DMS 273 treated with DMSO at 0.1 percent for 48 hours (cell line): ENCODE measurements at regions not wholly inside any gene's neighbourhood (a gene's known extent, or its start where the extent isn't known, plus 50 kb on each side); places are given as distances from the start of the nearest gene placed in this dataset.

Experiments used
- DNase-seq: peaks from one replicate; lab custom pipeline; 2025; lab: John Stamatoyannopoulos, UW

DNA sequence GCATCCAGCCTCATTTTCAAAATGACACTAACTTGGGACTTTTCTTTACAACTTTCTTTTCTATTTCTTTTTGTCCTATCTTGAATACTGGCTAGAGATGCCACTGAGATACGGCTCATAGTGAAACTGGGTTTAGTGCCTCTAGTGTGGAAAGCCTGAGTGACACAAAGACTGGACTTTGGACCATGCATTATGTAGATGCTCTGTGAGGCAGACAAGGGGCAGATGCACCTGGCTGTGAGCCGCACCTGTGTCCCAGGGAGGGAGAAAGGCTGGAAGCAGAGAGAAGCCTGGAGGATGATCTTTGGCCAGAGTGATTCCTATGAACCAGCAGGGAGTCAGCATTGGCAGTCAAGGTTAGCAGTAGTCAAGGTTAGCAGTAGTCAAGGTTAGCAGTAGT is 852.3 kb upstream of the TMEM132C start:
- no peak for DNase-seq

GRCh38 chr12:127416796-127417195 is 850.2 kb upstream of the TMEM132C start:
- no peak for DNase-seq

GRCh38 chr12:127419111-127419510 is 847.9 kb upstream of the TMEM132C start:
- no peak for DNase-seq

DNA sequence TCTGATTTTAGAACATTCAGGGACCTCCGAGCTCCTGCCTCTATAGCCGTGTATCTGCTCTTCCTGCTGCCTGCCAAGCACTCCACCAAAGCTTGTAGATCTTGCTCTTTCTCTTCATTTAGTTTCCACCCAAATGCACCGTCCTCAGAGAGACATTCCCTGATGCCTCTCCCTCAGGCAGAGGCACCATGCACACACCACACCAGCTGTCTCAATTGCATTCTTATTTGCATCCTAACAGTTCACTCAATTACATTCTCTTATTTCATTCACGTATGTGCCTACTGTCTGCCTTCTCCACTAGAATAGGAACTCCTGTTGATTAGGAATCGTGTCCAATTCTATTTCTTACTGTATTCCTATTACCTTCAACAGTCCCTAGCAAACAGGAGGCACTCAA is 845.4 kb upstream of the TMEM132C start:
- no peak for DNase-seq

DNA sequence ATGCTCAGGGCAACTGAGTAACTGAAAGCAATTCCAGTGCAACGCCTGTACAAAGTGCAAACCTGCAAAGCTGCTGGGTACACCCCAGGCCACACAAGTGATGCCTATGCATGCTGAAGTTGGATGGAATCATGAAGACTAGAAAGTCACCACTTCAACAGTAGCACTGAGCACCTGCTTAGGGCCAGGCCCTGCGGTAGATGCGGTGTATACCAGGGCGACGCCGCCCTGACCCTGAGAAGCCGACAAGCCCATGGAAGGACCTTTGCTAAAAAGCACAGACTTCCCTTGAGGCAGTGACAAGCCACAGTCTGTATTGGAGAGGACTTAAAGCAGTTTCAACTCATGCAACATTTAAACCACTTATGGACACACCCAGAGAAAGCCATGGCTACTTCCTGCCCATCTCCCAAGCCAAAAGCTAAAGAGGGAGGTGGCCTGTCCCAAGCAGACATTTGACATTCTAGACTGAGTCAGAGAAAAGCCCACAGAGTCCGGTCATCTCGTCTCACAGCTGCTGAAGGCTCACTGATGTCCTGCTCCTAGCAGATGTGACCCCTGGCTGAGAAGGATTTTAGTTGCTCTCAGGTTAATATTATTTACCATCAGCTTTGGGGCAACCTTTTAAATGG is 843.9 kb upstream of the TMEM132C start:
- no peak for DNase-seq

- no peak for DNase-seq
These were observed 841.5 kb upstream of the TMEM132C start for GRCh38 chr12:127425474-127425873.

DNA sequence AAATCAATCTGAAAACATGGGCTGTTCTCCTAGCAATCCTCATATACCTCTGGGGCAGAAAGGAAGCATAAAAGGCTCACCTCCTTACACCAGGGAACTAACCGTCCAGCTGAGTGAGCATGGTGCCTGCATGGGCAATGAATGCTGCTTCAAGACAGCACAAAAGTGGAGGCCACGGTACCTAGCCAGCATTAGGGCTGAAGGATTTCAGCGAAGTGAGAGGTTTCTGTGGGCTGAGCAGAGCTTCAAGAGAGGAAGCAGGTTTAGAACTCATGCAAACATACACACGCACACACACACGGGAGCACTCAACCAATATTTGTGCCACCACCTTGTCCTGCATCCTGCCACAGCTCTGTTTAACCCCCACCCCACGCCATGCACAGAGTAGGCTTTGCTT is 838.5 kb upstream of the TMEM132C start:
- no peak for DNase-seq

DNA sequence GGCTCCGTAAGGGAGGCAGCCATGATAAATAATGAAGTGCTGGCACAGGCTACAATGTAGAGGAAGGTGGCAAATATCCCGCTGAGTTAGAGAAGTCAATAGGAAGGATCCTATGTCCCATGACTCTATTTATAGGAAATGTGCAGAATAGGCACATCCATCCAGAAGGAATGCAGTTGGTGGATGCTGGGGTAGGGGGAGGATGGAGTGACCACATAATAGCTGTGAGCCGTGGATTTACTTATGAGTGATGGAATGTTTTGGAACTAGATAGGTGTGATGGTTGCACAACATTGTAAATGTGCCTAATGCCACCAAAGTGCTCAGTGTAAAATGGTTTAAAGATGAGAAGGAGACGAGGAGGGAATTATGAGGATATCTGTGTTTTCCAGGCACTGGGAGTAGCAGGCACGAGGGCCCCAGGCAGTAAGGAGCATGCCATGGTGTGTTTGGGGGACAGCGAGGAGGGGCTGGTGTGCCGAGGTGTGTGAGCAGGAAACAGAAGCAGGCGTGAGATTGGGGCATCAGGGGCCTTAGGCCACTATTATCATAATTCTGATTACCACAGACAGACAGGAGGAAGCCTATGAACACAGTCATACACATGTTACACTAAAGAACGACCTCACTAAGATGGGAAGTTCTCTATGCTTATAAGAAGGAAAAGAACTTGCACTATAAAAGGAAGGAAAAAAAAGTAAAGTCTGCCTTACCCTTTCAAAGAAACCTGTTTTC is 837.3 kb upstream of the TMEM132C start:
- no peak for DNase-seq

GRCh38 chr12:127430401-127430800 is 836.6 kb upstream of the TMEM132C start:
- DNase-seq, result no peak

DNA sequence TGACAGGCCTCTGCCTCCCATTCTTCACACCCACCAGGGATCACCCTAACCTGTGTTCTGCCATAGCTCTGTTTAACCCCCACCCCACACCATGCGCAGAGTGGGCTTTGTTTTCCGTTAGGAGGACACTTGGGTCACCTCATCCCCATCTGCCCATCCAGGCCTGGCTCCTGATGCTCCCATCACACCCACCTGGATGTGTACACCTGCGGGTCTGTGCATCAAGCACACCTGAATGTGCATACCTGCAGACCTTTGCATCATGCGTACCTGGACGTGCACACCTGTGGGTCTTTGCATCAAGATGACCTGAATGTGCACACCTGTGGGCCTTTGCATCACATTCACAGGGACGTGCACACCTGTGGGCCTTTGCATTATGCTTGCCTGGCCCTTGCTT is 835.8 kb upstream of the TMEM132C start:
- DNase-seq, result no peak

GRCh38 chr12:127431594-127431993 is 835.4 kb upstream of the TMEM132C start:
- no peak for DNase-seq

DNA sequence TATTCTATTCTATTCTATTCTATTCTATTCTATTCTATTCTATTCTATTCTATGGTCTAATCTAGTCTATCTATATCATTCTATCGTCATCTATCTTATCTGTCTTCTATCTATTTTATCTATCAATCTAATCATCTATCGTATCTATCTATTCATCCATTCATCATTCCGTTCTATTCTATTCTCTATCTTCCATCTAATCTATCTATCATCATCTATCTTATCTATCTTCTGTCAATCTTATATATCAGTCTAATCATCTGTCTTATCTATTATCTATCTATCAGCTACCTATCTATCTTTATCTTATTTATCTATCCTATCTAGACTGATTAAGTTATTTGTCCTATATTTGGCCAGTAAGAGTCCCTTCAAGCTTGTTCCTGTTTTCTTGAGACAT is 831.5 kb upstream of the TMEM132C start:
- DNase-seq, result no peak

DNA sequence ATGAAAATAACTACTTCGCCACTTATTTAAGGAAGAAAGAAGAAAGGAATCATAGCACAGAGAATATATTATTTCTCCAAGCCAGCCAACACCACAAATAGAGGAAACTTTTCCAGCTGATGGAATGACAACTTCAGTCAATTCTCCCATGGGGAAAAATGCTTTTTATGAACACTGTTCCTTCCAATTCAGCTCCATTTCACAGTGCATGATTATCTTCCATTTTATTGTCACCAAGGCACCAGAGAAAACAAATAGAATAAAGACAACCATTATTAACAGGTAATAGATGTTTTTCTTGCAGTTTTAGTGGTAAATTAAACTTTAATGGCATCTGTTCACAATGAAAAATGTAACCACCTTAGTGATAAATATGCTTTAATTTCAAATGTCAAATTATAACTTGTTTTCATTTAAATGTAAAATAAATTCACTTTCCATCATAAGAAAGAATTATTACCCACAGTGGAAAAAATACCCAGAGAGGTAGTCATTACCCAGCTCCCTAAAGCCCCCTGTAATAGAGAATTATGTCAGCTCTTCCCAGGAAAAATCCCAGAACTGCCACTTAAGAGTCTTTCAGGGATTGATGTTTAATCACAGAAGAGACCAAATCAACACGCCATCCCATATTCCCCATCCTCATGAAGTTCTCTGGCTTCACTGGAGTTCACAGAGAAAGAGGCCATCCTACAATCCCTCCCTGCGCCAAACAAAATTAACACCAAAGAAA is 828.3 kb upstream of the TMEM132C start:
- DNase-seq, result no peak

- no peak for DNase-seq
These were observed 821.3 kb upstream of the TMEM132C start for GRCh38 chr12:127445581-127446139.

DNA sequence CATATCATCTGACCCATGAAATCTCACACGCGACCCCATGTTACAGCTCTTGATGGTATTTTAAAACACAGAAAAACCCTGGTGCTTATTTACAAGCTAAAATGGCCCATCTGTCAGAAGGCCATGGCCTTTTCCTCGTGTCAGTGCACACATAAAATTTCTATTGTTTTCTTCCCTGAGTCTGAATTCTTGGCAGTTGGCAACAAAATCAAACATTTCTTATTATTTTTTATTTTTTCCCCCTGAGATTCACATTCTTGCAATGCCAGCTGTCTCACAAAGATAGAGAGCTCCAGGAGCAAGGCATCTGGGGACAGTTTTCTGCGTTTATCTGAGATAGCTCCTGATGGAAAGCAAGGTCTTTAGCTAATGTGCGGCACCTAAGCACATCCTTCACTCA is 818.1 kb upstream of the TMEM132C start:
- DNase-seq, result no peak

DNA sequence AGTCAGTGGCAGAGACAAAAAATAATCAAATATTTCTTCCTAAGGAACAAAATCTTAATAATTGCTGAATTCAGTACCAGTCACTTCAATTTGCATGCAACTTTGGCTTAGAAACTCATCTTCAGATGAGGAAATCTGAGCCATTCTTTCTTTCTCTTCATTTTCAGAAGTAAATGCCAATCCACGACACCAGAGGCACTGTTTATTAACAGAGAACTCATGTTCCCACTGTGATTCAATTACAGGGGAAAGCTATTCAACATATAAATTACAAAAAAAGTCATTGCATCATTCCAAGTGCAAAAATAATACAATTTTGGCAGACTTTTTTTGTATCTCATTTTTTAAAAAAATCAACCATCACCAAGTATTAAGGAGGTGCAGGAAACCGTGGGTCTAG is 816.1 kb upstream of the TMEM132C start:
- DNase-seq, result no peak

- no peak for DNase-seq
These were observed 811.4 kb upstream of the TMEM132C start for GRCh38 chr12:127455347-127456265.

DNA sequence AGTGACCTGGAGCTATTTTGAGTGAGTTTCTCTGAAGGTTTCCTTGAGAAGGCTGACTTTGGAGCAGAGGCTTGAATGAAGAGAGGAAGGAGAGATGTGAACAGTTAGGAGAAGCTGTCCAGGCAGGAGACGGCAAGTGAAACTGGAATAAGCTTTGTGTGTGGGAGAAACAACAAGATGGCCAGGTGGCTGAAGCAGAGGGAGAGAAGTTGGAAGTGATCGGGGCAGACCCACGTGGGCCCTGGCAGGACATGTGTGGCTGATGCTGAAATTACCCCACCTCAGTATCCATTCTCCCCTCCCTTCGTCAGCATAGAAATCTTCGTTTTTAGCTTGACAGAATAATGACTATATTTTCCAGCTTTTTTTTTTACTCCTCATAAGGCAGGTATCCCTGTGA is 809.2 kb upstream of the TMEM132C start:
- no peak for DNase-seq

DNA sequence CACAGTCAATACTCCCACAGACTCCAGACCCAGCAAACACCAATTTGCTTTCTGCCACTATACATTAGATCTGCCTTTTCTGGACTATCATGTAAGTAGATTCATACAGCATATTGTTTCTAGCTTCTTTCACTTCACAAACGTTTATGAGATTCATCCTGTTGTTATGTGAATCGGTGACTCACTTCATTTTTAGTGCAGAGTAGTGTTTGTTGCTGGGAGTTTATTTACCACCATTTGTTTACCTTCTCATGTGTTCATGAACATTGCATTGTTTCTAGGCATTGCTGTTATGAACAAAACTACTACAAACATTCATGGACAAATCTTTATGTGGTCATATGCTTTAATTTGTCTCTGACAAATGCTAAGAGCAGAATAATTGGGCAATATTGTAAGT is 807.8 kb upstream of the TMEM132C start:
- DNase-seq, result no peak

- DNase-seq, result no peak
These were observed 807.3 kb upstream of the TMEM132C start for GRCh38 chr12:127459687-127460086.

- no peak for DNase-seq
These were observed 803.7 kb upstream of the TMEM132C start for GRCh38 chr12:127463237-127463636.

GRCh38 chr12:127469331-127469730 is 797.6 kb upstream of the TMEM132C start:
- no peak for DNase-seq
